RPMI7951 (cell line): ENCODE measurements at regions not wholly inside any gene's neighbourhood (a gene's known extent, or its start where the extent isn't known, plus 50 kb on each side); places are given as distances from the start of the nearest gene placed in this dataset.
"Not testable (repeated sequence)": the region's sequence is repeated elsewhere in the genome, so short reads cannot be mapped to it uniquely, and the experiment has no call there.

Experiments
- DNase-seq: peaks from one replicate; pipeline ENCODE4 v3.0.0-alpha.2; 2012; ENCODE audit warnings: low read depth

DNA sequence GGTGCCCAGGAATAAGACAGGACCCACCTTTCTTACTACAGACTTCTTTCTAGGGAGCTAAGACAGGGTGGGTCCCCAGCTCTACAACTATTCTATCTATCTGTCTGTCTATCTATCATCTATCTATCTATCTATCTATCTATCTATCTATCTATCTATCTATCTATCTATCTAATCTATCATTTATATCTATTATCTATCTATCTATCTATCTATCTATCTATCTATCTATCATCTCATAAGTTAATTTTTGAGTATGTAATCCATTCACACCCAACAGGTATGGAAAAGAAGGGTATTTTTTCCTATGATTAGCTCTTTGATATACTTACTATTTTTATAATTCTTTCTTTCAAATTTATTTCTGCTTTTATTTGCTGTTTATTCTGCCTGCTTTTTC is 55.9 kb downstream of the BAMBI start:
- DNase-seq: no peak

DNA sequence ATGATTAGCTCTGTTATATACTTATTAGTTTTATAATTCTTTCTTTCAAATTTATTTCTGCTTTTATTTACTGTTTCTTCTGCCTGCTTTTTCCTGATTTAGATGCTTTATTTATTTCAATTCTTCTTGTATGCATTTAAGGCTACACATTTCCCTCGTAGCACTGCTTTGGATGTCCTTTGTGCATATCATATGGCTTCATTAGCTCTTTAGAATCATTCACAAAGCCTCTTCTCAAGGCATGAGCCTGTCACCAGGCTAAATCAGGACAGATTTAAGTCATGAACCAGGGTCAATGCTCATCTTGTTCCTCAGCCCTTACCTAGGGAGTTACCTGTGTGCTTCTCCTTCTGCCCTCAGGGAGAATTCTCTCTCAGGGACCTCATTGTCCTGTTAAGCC is 56.3 kb downstream of the BAMBI start:
- no peak for DNase-seq

DNA sequence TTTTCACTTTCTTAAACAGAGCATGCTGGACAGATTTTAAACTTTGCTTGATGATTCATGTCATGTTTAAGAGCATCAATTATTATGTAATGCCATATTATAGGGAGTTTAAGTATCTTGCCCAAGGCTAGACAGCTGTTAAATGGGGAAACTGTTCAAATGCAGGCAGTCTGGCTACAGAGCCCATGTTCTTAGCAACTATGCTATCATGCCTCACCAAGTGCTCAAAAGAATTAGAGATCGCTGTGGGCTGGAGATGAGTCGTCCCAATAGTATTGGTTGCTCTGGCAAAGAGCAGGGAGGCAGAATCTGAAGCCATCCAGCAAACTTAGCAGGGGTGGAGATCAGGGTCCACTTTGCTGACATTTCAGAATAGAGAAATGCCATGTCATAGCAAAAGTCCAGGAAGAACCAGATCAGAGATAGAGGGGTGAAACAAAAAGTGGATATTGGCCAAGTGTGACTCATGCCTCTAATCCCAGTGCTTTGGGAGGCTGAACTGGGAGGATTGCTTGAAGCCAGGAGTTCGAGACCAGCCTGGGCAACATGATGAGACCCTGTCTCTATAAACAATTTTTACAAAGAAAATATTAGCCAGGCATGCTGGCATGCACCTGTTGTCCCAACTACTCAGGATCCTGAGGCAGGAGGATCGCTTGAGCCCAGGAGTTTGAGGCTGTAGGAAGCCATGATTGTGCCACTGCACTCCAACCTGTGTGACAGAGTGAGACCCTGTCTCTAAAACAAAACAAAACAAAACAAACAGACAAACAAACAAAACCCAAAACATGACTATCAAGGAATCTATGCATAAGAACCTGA is 57.8 kb downstream of the BAMBI start:
- peak; percentile 100 for DNase-seq

DNA sequence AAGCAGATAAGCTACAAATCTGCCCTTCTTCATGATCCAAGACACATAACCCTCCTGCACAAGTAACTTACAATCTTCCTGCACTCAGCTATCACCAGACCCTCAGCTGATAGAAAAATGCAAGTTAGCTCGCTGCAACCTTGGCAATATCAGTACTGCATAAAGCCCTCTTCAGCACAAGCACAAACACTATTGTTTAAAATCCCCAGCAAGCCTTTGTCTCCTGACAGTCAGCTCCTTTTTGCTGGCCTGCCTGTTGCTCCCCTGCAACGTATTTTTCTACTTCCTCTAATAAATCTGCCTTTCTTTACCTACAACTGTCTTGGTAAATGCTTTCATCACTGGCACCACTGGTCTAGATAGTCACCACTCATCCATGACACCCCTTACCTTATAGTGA is 59.8 kb downstream of the BAMBI start:
- DNase-seq: no peak

DNA sequence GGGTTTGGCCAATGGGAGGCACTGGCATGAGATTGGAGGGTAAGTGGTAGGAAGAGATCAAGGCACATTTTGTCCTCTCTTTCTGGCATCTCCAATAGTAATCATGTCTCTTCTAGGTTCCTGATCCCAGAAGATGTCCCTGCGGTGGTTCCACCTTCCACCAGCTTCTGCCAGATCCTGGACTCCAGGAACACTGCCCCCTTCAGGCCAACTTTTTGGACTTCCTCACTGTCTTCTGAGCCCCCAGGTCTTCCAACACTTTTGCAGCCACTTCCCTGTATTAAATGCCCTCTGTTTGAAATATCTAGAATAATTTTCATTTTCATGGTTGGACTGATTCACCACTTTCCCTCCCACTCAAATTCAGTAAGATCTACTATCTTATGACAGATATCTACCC is 60.9 kb downstream of the BAMBI start:
- DNase-seq: no peak

DNA sequence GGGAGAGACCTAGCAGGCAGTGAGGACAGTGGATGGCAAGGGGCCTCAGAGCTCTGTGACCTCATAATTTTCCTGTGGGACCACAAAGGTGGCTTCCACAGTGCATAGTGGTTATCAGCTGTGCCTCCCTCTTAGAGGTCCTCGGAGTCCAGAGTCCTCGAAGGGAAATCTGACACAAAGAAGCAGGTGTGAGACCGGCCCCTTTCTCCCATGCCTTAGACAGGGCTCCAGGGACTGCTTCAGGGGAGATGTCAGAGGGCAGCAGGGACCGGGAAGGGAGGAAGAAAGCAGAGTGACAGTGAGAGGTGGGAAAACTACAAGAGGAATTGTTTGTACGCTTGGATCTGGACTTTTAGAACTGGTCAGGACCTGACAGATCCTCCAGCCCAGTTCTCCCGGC is 66.3 kb downstream of the BAMBI start:
- DNase-seq: no peak

DNA sequence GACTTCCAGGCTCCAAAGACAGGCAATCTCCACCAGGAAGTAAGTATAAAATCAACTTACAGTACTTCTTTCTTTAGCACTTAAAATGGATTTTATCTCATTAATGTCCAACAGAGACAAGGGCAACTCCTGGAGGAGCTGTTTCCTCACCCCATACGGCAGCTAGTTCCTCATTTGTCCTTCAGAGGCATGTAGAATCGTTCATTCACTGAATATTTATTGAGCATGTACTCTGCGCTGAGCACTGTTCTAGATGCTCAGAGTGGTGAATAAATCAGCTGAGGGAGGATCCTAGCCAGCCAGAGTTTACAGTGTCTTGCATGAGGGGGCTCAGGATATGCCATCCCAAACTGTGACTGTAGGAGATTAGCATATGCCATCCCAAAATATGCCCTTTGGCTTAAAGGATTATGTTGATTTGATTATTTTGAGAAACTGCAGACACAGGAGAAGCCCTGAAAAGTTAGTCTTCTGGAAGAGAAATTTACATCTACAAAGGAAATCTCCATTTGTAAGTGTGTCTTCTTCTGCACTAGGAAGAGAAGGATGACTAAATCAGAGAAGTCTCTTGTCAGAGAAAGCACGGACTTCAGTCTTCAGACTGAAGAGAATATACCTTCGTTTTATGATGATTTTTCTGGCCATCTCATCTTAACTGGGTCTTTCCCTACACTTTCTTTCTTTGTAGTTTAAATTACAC is 66.9 kb downstream of the BAMBI start:
- DNase-seq: no peak

DNA sequence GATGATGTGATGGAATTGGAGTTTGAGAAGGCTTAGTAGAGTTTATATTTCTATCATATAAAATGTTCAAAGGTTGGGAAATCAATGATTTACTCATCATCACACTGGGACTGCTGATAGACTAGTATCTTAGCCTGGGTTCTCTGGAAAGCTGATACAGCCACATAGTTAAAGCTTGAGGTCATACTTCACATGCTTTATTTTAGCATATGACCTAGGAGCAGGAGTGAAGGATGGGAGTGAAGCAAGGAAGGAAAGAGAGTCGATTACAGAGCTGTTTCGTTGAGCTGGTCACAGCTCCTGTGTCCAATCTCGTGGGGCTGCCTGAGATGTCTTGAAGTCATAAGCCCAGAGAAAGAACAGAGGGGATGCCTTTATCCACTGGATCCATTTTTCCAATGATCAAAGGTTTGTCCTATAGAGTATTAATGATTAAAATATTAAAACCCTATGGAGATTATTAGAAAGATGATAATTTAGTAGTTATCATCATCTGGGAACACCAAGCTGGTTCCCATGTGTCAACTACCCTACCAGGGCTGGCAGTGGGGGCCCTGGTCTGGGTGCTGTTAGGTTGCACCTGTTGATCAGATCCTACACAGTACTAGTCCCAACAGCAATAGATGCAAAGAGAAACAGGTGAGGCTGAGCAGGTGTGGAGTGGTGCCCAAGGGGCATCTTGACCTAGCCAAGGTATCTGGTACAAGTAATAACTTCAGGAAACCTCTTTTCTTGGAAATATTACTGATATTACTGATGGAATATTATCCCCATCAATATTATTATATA is 77.8 kb downstream of the BAMBI start:
- DNase-seq: no peak

DNA sequence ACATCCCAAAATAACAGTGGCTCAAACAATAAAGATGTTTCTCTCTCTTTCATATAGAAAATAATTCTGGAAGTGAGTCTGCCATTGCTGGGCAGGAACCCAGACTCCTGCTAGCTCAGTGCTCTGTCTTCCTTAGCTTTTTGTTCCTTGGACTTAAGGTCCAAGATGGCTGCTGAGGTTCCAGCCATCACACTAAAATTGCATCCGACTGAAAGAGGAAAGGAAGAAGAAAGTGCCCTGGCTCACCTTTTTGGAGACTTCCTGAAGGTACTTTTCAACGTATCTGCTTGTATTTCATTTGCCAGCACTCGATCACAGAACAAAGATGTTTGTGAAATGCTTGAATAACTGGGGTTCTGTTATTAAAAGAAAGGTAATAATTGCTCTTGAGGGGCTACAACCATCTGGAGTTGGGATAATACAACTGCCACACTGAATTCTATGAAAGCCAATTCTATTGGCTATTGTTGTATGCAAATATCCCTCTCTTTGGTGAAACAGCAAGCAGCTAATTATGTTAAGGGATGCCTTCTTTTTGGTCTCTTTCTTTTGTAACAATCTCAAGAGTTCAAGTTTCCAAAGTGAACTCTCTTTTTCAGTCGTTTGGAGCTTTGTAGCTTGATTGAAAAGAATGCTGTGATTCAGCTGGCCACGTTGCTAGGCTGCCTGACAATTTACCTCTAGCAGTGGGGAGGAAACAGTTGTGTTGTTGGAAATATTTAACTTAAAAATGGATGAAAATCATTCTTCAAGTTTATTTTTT is 83.9 kb downstream of the BAMBI start:
- DNase-seq: no peak

DNA sequence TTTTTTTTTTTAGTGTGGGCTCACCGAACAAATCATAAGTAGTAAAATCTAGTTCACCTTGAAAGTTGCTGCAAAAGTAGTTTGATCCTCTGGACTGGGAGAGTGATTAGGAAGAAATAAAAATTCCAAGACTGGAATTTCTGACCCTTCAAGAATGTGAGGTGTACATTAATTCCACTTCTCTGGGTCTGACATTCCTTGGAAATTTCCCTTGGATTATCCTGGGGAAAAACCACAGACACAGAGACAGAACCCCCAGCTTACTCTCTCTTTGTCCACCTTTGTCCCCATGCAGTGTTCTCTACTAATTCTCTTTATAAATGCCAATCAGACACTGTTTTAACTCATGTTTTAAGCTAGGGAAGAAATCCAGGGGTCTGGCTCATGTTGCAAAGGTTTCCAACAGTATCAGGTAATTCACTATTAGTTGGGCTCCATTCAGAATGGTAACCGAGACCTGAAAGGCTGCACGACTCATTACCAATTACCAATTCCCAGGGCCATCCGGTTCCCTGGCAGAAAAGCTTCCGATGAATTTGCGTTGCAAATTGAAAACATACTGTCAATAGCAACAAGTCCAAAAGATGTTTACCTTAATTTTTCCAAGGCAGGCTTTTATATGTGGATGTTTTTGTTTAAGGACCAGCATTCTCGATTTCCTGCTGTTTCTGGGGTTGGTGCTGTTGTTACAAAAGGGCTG is 86.3 kb downstream of the BAMBI start:
- no peak for DNase-seq

DNA sequence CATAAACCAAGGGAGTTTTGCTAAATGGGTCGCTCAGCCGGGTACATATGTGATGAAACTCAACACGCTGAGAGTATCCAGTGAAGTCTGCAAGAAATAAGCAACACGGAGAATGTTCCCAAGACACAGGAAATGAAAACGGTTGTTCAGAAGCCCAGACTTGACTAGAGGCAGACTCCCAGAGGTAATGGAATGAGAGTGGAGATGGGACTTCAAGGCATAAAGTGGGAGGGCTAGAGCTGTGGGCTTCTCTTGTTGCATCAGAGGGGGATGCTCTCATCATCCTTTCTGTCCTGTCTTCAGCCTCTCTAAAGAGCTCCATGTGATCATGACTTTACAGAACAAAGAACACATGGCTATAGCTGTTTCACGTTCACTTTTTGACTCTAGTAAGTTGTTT is 88.3 kb downstream of the BAMBI start:
- no peak for DNase-seq

DNA sequence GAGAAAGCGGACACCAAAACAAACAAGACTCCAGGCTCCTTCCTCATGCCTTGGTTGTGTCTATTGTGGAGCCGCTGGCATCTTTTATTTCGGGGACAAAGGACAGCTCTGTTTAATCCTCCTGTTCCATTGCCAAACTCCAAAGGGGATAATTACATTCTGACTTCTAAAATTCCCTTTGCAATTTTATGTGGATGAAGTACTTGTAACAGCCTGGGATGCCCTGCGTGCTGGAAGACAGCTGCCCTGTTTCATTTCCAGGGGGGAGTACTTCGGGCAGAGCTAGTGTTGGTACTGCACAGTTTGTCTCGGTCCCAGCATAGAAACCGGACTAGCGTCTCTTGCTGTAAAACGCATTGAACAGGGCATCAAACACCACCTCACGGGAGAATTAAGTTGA is 90.9 kb downstream of the BAMBI start:
- peak; percentile 27 for DNase-seq

DNA sequence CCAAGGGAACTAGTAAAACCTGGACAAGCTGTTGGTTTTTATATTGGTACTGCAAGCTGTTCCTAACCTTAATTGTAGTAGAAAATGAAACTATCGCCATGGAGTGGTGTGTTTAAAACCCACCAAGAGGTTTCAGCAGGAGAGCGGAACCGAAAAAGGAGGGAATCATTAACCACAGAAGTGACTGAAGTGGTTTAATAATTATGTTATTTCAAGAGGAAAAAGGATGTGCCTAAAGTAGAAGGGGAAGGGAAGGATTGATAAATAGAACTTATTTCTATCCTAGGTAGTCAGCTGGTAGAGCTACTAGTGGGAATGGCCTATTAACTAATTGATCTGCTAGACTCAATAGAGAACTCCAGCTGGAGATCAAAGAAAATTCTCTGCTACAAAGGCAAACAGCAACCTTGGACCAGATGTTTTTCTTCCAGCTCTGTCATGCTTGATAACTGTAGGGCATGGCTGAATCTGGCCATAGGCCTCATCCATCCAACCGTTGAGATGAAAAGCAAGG is 91.8 kb downstream of the BAMBI start:
- DNase-seq: peak; percentile 50

DNA sequence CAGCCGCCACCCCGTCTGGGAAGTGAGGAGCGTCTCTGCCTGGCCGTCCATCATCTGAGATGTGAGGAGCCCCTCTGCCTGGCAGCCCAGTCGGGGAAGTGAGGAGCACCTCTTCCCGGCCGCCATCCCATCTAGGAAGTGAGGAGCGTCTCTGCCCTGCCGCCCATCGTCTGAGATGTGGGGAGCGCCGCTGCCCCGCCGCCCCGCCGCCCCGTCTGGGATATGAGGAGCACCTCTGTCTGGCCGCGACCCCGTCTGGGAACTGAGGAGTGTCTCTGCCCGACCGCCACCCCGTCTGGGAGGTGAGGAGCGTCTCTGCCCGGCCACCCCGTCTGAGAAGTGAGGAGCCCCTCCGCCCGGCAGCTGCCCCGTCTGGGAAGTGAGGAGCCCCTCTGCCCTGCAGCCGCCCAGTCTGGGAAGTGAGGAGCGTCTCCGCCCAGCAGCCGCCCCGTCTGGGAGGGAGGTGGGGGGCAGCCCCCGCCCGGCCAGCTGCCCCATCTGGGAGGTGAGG is 94.3 kb downstream of the BAMBI start:
- DNase-seq: not testable (repeated sequence)

DNA sequence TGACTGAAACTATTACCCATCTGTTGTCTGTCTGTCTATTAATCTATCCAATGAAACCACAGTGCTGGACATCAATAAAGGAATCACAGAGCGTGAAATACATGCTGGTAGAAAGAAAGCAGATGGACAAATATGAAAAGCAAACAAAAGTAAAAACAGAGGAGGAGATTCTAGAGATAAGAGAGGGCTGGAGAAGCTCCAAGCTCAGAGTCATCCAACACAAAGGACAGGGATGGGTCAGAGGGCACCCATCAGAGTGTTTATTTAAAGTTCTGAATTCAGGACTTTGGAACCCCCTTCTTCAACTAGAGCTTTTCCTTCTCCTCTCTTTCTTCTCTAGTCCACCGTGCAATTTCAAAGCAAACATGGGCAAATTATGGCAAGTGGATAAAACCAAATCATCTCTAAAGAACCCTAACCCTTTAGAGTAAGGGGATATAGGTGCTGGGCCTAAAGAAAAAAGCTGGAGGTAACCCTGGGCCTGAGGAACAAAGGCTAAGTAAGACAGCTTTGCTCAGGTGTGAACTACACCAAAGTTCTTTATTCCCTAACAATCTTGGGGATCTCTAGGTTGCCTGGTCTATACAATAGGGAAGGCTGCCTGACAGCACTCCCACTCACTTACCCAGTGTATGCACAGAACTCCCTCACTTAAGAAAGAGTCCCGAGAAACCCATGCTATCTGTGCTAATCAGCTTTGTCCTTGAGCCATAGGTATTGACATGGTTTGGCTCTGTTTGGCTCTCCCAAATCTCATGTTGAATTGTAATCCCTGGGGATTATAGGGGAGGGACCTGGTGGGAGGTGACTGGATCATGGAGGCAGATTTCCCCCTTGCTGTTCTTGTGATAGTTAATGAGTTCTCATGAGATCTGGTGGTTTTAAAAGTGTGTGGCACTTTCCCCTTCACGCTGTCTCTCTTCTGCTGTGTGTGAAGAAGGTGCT is 97.0 kb downstream of the BAMBI start:
- peak; percentile 73 for DNase-seq

DNA sequence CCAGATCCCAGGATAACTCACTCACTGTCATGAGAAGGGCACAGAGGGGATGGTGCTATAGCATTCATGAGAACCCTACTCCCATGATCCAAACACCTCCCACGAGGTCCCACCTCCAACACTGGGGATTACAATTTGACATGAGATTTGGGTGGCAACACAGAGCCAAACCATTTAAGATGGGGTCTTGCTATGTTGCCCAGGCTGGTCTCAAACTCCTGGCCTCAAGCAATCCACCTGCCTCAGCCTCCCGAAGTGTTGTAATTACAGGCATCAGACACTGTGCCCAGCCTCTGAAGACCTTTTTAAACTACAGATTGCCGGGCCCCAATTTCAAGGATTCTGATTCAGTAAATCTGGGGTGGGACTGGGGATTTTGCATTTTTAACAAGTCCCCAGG is 98.5 kb downstream of the BAMBI start:
- no peak for DNase-seq

DNA sequence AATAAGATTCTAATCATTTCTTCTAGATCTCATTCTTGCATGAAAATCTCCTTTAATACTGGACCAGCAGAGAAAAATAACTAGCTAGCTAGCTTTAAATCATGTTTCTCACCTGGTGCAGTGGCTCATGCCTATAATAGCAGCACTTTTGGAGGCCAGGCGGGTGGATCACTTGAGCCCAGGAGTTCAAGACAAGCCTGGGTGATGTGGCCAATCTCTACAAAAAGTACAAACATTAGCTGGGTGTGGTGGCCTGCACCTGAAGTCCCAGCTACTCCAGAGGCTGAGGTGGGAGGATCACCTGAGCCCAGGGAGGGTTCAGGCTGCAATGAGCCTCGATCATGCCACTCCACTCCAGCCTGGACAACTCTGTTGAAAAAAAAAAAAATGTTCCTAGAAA is 99.2 kb downstream of the BAMBI start:
- no peak for DNase-seq

DNA sequence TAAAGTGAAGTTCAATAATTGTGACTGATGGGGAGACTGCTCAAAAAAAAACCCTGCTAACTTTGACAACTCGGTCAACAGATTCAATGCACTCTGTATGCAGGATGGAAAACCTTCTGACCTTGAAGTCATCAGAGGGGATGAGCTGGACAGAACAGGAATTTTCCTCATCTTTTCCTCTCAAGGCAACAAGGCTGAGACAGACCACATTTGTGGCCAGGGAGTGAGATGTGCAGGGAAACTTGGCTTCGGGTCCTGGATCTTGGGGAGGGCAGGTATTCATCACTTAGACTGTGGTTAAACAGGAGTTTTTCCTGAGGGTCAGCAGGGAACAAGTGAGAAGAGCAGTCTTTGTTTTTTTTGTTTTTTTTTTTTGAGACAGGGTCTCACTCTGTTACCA is 100.6 kb downstream of the BAMBI start:
- DNase-seq: no peak

DNA sequence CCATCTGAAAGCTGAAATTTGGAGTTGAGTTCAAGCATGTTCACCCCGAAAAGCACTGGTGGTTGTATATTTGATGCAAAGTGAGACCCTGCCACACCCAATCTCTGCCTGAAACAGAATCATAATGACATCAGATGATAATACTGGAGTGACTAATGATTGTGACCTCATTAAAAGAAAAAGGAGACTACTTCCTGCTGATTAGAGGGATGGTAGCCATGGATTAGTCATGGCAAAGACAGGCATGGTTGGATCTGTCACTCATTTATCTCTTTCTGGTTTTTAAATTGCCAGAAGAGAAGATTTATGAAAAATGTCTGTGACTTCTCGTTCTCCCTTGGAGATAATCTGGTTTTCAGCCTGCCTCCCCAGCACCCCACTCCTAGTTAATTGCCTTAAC is 101.2 kb downstream of the BAMBI start:
- peak; percentile 19 for DNase-seq

DNA sequence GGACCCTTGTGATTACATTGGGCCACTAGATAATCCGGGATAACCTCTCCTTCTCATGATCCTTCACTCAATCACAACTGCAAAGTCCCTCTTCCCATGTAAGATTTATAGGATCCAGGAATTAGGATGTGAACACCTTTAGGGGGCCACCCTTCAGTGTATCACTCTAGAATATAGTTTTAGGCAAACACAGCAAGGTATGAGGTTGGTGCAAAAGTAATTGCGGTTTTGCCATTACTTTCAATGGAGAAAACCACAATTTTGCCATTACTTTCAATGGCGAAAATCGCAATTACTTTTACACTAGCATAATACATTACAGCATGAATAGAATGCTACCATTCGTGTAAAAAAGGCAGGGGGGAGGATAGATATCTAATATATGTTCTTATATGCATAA is 104.0 kb downstream of the BAMBI start:
- no peak for DNase-seq
